H1 (cell line): ENCODE measurements at regions not wholly inside any gene's neighbourhood (a gene's known extent, or its start where the extent isn't known, plus 50 kb on each side); places are given as distances from the start of the nearest gene placed in this dataset.

Source experiments
- CTCF ChIA-PET: fragments of 300-600 bp; sonication (Branson Sonifier 250); formaldehyde crosslinking; loops from one replicate; lab custom pipeline; 2021; ENCODE audit not compliant: partially characterized antibody; lab: Charles Lee
- POLR2A ChIA-PET: fragments of 300-600 bp; sonication (Branson Sonifier 250); formaldehyde crosslinking; loops from one replicate; lab custom pipeline; 2021; ENCODE audit warnings: inconsistent platforms; ENCODE audit not compliant: partially characterized antibody; lab: Charles Lee
- DNase-seq, 2 experiments: peaks; one replicate each; pipeline versions ENCODE4 v3.0.0 to v3.0.0-alpha.2; 2010 to 2022; ENCODE audit warnings: low spot score in 2 of 2, low read depth in 1 of 2, mixed read lengths in 1 of 2
- FAIRE-seq: peaks from 2 replicates; lab custom pipeline; 2011; peaks lifted over from hg19 to GRCh38; lab: Jason Lieb, UNC
- H2AFZ ChIP-seq: 2 replicates; pipeline ENCODE4 v1.8.1; 2012; ENCODE audit warnings: low read length, inconsistent platforms
- H2AK5ac ChIP-seq: 2 replicates; pipeline ENCODE4 v1.6.1; 2013; ENCODE audit warnings: low read depth, low read length
- H2BK120ac ChIP-seq: replicated peaks from 2 replicates; pipeline ENCODE3; 2013; ENCODE audit warnings: low read depth, low read length, inconsistent platforms
- H2BK12ac ChIP-seq: 2 replicates; pipeline ENCODE4 v1.6.1; 2013; ENCODE audit warnings: low read depth, low read length
- H2BK15ac ChIP-seq: 2 replicates; pipeline ENCODE4 v1.6.1; 2013; ENCODE audit warnings: low read length
- H2BK20ac ChIP-seq: 2 replicates; pipeline ENCODE4 v1.6.1; 2013; ENCODE audit warnings: low read length
- H2BK5ac ChIP-seq: 2 replicates; pipeline ENCODE4 v1.6.1; 2013; ENCODE audit warnings: low read depth, low read length
- H3K14ac ChIP-seq: 2 replicates; pipeline ENCODE4 v1.6.1; 2013; ENCODE audit warnings: inconsistent platforms; ENCODE audit not compliant: insufficient read length
- H3K18ac ChIP-seq: 2 replicates; pipeline ENCODE4 v1.6.1; 2013; ENCODE audit warnings: low read length; ENCODE audit errors: extremely low read depth
- H3K23ac ChIP-seq: 2 replicates; pipeline ENCODE4 v1.6.1; 2013; ENCODE audit warnings: inconsistent platforms; ENCODE audit not compliant: insufficient read length
- H3K23me2 ChIP-seq: 2 replicates; pipeline ENCODE4 v1.6.1; 2013; ENCODE audit warnings: low read depth, low read length
- H3K27ac ChIP-seq: 2 replicates; pipeline ENCODE4 v1.6.1; 2011; ENCODE audit warnings: low read depth, low read length, inconsistent platforms
- H3K27me3 ChIP-seq, 4 experiments: replicated peaks in 1 of 4; 1 replicate in 1 of 4; 2 replicates in 3 of 4; pipeline versions ENCODE4 v1.6.1 to v1.8.1; 2011 to 2013; ENCODE audit warnings: low read length in 3 of 4, mild to moderate bottlenecking in 3 of 4, inconsistent platforms in 2 of 4, mixed read lengths in 2 of 4, moderate library complexity in 1 of 4; ENCODE audit not compliant: control insufficient read depth in 3 of 4, insufficient read depth in 3 of 4; ENCODE audit errors: extremely low read depth in 1 of 4
- H3K36me3 ChIP-seq, 4 experiments: 2 replicates each; pipeline versions ENCODE4 v1.6.1 to v1.8.1; 2011 to 2013; ENCODE audit warnings: mild to moderate bottlenecking in 4 of 4, low read length in 3 of 4, moderate library complexity in 2 of 4, control low read depth in 1 of 4, inconsistent platforms in 1 of 4; ENCODE audit not compliant: insufficient read depth in 4 of 4, control insufficient read depth in 2 of 4
- H3K4ac ChIP-seq: replicated peaks from 2 replicates; pipeline ENCODE3; 2013; ENCODE audit warnings: low read length, low read depth, mixed read lengths, inconsistent platforms; ENCODE audit not compliant: insufficient read length
- H3K4me1 ChIP-seq, 4 experiments: replicated peaks in 1 of 4; 1 replicate in 1 of 4; 2 replicates in 3 of 4; pipeline versions ENCODE4 v1.6.1 to v1.8.1; 2011 to 2013; ENCODE audit warnings: low read length in 3 of 4, inconsistent platforms in 2 of 4, mixed read lengths in 1 of 4; ENCODE audit not compliant: insufficient read depth in 4 of 4, control insufficient read depth in 3 of 4
- H3K4me2 ChIP-seq, 2 experiments: 2 replicates each; pipeline versions ENCODE4 v1.6.1 to v1.8.1; 2011 to 2013; ENCODE audit warnings: low read depth in 2 of 2, low read length in 2 of 2, control low read depth in 1 of 2, inconsistent platforms in 1 of 2, mild to moderate bottlenecking in 1 of 2; ENCODE audit not compliant: insufficient read depth in 1 of 2
- H3K4me3 ChIP-seq, 4 experiments: fragments of 200-600, 300-600 bp in 1 of 4; sonication (generic), shearing (Covaris generic), sonication (Bioruptor Twin) in 1 of 4; 2 replicates each; pipeline versions ENCODE4 v1.5.1 to v1.8.1; 2011 to 2016; ENCODE audit warnings: low read length in 4 of 4, low read depth in 3 of 4, control low read depth in 2 of 4, inconsistent platforms in 2 of 4, mild to moderate bottlenecking in 2 of 4, mixed read lengths in 1 of 4, moderate library complexity in 1 of 4; ENCODE audit not compliant: insufficient read depth in 2 of 4; ENCODE audit errors: extremely low read depth in 1 of 4
- H3K56ac ChIP-seq: replicated peaks from 2 replicates; pipeline ENCODE3; 2013; ENCODE audit warnings: low read depth, mild to moderate bottlenecking, mixed read lengths, low read length, inconsistent platforms; ENCODE audit not compliant: insufficient read length
- H3K79me1 ChIP-seq: 2 replicates; pipeline ENCODE4 v1.6.1; 2013; ENCODE audit warnings: low read depth, low read length, control low read depth
- H3K79me2 ChIP-seq, 2 experiments: 2 replicates each; pipeline versions ENCODE4 v1.6.1 to v1.8.1; 2012 to 2013; ENCODE audit warnings: low read length in 2 of 2, mild to moderate bottlenecking in 2 of 2, inconsistent platforms in 1 of 2; ENCODE audit not compliant: insufficient read depth in 2 of 2, control insufficient read depth in 1 of 2
- H3K9ac ChIP-seq, 4 experiments: replicated peaks in 1 of 4; 1 replicate in 1 of 4; 2 replicates in 3 of 4; pipeline versions ENCODE4 v1.6.1 to v1.8.1; 2011 to 2013; ENCODE audit warnings: low read depth in 3 of 4, low read length in 3 of 4, control low read depth in 2 of 4, mild to moderate bottlenecking in 2 of 4, moderate library complexity in 2 of 4, inconsistent platforms in 1 of 4; ENCODE audit errors: extremely low read depth in 1 of 4
- H3K9me3 ChIP-seq, 2 experiments: 2 replicates each; pipeline versions ENCODE4 v1.6.1 to v1.8.1; 2012 to 2013; ENCODE audit warnings: mild to moderate bottlenecking in 2 of 2, moderate library complexity in 2 of 2, control low read depth in 1 of 2, inconsistent platforms in 1 of 2, low read depth in 1 of 2, low read length in 1 of 2, mixed read lengths in 1 of 2; ENCODE audit not compliant: insufficient read depth in 2 of 2
- H4K20me1 ChIP-seq, 2 experiments: replicated peaks in 1 of 2; 2 replicates each; pipeline versions ENCODE3 to v1.8.1; 2011 to 2013; ENCODE audit warnings: inconsistent platforms in 2 of 2, low read length in 2 of 2, mild to moderate bottlenecking in 1 of 2; ENCODE audit not compliant: insufficient read depth in 2 of 2, control insufficient read depth in 1 of 2
- H4K5ac ChIP-seq: 2 replicates; pipeline ENCODE4 v1.6.1; 2013; ENCODE audit warnings: low read length, low read depth, mixed read lengths, inconsistent platforms; ENCODE audit not compliant: insufficient read length
- H4K8ac ChIP-seq: 2 replicates; pipeline ENCODE4 v1.8.0; 2013; ENCODE audit warnings: mild to moderate bottlenecking, moderate library complexity, low read length, inconsistent platforms; ENCODE audit not compliant: insufficient read depth; ENCODE audit errors: extremely low read depth
- H4K91ac ChIP-seq: replicated peaks from 2 replicates; pipeline ENCODE3; 2013; ENCODE audit warnings: low read length, mixed read lengths, inconsistent platforms; ENCODE audit not compliant: insufficient read length
- BCL11A ChIP-seq, 2 experiments: IDR thresholded peaks; one replicate each; pipeline ENCODE4 v1.6.1; 2011; ENCODE audit warnings: low read depth in 2 of 2, low read length in 2 of 2, mild to moderate bottlenecking in 2 of 2
- CHD1 ChIP-seq: IDR thresholded peaks from 2 replicates; pipeline ENCODE4 v1.6.1; 2012; ENCODE audit warnings: low read depth, low read length, improper control_type of control experiment
- MAFK ChIP-seq: IDR thresholded peaks from 2 replicates; pipeline ENCODE4 v1.6.1; 2012; ENCODE audit warnings: low read depth, mild to moderate bottlenecking, improper control_type of control experiment, low read length
- RBBP5 ChIP-seq: IDR thresholded peaks from 2 replicates; pipeline ENCODE4 v1.7.1; 2012; ENCODE audit warnings: low read depth, mild to moderate bottlenecking, inconsistent platforms, low read length, moderate library complexity, borderline replicate concordance
- SAP30 ChIP-seq: fragments of 300-600 bp; sonication (generic); IDR thresholded peaks from 2 replicates; pipeline ENCODE4 v1.7.1; 2012; ENCODE audit warnings: low read length, moderate library complexity, mild to moderate bottlenecking, inconsistent platforms; ENCODE audit not compliant: insufficient read depth, insufficient replicate concordance
- TAF1 ChIP-seq: IDR thresholded peaks from 2 replicates; pipeline ENCODE4 v1.6.1; 2011; ENCODE audit warnings: mild to moderate bottlenecking, low read depth, low read length
- TAF7 ChIP-seq: optimal IDR thresholded peaks from 2 replicates; pipeline ENCODE3; 2011; ENCODE audit warnings: low read depth, mild to moderate bottlenecking, inconsistent platforms, low read length, moderate library complexity, borderline replicate concordance
- TCF12 ChIP-seq: IDR thresholded peaks from 2 replicates; pipeline ENCODE4 v1.6.1; 2011; ENCODE audit warnings: low read depth, mild to moderate bottlenecking, low read length
- WGBS, 2 experiments: shearing (Covaris generic) in 1 of 2; methylation state at CpG; one replicate each; pipeline versions ENCODE4 v1.1.6 to v1.1.7; 2013 to 2015; ENCODE audit warnings: low lambda C conversion rate in 2 of 2, mixed read lengths in 2 of 2, inconsistent platforms in 1 of 2, low coverage in 1 of 2, missing lambda C conversion rate in 1 of 2; ENCODE audit not compliant: insufficient replicate concordance in 2 of 2, insufficient coverage in 1 of 2, insufficient read length in 1 of 2; ENCODE audit errors: extremely low coverage in 1 of 2, missing lambda C conversion rate in 1 of 2; 5-methylcytosine and 5-hydroxymethylcytosine counted together

DNA sequence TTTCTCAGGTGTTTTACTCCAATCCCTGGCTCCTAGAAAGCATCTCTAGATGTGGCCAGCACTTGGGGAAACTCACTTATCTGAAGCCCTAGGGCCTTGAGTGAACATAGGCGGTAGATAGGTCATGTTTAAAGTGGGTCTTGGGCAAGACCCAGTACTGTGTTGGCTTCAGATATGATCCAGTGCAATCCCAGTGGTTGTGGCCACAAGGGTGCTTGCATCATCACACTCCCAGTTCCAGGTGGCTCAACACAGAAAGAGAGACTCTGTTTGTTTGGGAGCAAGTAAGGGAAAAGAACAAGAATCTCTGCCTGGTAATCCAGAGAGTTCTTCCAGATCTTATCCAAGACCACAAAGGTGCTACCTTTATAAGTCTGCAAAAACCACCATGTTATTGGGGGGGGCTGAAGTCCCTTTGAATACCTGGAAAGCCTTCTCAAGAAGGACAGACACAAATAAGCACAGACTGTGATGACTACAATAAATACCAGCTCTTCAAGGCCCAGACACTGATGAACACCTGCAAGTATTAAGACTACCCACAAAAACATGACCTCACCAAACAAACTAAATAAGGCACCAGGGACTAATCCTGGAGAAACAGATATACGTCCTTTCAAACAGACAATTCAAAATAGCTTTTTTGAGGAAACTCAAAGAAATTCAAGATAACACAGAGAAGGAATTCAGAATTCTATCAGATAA, 114.7 kb downstream of the LURAP1L start:
- Histone ChIP-seq H3K4me1 (no peaks in the 10 kb centered on the region), H4K5ac (no peak overlapping the region), H3K9me3 (no peaks in the 10 kb centered on the region), H3K9ac (no peak overlapping the region), H3K23me2 (no peaks in the 10 kb centered on the region), H3K36me3 (no peaks in the 10 kb centered on the region), H3K27me3 (no peaks in the 10 kb centered on the region), H2BK20ac (no peak overlapping the region), H2AK5ac (no peak overlapping the region), H2BK5ac (no peak overlapping the region), H4K91ac (no peak overlapping the region), H2AFZ (no peak overlapping the region), H4K20me1 (no peaks in the 10 kb centered on the region), H3K4me3 (no peak overlapping the region), H2BK12ac (no peak overlapping the region), H2BK15ac (no peak overlapping the region), H3K56ac (no peak overlapping the region), H4K8ac (no peak overlapping the region), H2BK120ac (no peak overlapping the region), H3K14ac (no peak overlapping the region), H3K18ac (no peak overlapping the region), H3K79me1 (no peaks in the 10 kb centered on the region), H3K4ac (no peak overlapping the region), H3K23ac (no peak overlapping the region), H3K4me2 (no peak overlapping the region), H3K27ac (no peak overlapping the region), H3K79me2 (peaks cover 0 to 3% of the 10 kb centered on the region in 2 experiments; a peak in 1 of 4 replicates)
- FAIRE-seq (no peak), DNase-seq (no peak)
- 94% methylated on average over 2 of the region's 2 CpGs; no CpG with 5 or more reads in 1 of the 2 experiments for WGBS, 2 experiments
- ChIA-PET CTCF (interaction anchor here (0.8 kb wide), 1 partner anchor 167 kb away, joined by 3 read pairs; no protein-coding TSS in a partner anchor), POLR2A (no interaction called here)
- TF ChIP-seq TAF1 (no peak), RBBP5 (no peak), MAFK (no peak), CHD1 (no peak), SAP30 (no peak), TAF7 (no peak), TCF12 (no peak), BCL11A (IDR thresholded peaks at IDR 0.05; ENCODE audit: low read depth in 2 of 2, low read length in 2 of 2) (no peak)
